Activated CD4-positive, CD25-positive, alpha-beta regulatory T cell treated with anti-CD3 and anti-CD28 coated beads, Interleukin-2, amount 50 U/mL, for 16 hours (primary cell): ENCODE measurements at regions not wholly inside any gene's neighbourhood (a gene's known extent, or its start where the extent isn't known, plus 50 kb on each side); places are given as distances from the start of the nearest gene placed in this dataset.
"Not testable (repeated sequence)": the region's sequence is repeated elsewhere in the genome, so short reads cannot be mapped to it uniquely, and the experiment has no call there.

Experiments used
- DNase-seq: peaks from one replicate; pipeline ENCODE4 v3.0.0-alpha.2; 2020; ENCODE audit warnings: low read depth, low spot score

GRCh38 chr20:41726727-41727126 lies 108.5 kb upstream of the CHD6 start:
- DNase-seq, result no peak

- DNase-seq, result no peak
Measured at GRCh38 chr20:41719151-41719550, 101.0 kb upstream of the CHD6 start.

DNA sequence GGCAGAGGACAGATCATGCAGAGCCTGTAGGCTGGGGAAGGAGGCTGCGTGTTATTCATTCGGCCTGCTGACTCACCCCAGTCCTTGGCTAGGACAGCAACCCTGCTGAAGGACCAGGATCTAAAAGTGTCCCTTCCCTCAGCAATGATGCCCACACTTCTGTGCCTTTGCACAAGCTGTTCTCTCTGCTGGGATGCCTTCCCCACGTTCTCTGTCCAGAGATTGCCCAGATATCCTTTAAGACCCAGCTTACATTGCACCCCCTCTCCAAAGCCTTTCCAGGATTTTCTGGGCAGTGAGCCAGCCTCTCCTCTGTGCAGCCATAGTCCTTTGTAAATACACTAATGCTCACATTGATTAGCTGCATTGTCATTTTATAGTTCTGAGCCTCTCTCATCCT lies 99.3 kb upstream of the CHD6 start:
- DNase-seq, result no peak

- DNase-seq, result no peak
Measured at GRCh38 chr20:41716911-41717310, 98.7 kb upstream of the CHD6 start.

DNA sequence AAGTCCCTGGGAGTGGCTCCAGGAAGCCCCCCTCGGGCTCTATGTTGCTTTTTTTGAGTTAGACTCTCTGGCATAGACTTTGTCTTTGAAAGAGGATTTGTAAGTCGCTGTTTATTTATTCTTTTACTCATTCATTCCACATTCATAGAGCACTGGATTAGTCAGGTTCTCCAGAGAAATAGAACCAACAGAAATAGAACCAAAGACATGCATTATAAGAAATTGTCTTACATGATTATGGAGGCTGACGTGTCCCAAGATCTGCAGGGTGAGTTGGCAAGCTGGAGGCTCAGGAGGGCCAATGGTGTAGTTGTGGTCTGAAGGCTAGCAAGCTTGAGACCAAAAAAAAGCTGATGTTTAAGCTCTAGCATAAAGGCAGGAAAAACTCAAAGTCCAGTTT lies 98.3 kb upstream of the CHD6 start:
- DNase-seq, result no peak

- no peak for DNase-seq
Measured at GRCh38 chr20:41715526-41715925, 97.3 kb upstream of the CHD6 start.

DNA sequence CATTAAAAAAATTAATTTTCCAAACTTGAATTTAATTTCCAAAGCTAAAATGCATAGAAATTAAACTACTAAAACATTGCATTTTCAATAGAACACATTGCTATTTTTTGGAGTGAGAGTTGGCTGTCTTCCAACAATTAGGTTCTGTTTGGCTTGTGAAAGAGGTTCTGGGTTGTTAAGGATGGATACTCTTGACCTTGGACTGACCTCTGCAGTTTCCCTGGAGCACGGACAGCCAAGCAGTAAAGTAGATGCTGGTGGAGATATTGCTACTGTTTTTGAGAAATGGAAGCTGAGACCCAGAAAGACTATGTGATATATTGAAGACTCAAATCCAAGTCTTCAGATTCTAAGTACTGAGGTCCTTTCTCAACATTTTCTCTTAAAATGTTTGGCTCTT lies 95.9 kb upstream of the CHD6 start:
- DNase-seq, result no peak

DNA sequence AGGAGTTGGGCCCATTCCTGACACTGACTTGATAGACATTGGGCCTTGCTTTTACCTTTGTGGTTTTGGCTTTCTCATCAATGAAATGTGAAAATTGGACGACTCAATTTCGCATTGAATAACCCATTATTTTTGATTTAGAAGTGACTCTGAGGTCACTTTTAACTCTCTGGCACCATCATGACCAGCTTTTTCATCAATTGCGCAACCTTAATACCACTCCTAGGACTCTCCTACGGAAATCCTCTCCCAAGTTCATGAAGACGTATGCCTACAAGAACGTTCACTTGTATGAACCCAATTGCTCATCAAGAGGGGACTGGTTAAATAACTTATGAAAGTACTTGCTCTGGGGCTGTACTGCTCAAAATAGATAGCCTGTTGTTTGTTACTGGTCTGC lies 86.7 kb upstream of the CHD6 start:
- DNase-seq, result no peak

DNA sequence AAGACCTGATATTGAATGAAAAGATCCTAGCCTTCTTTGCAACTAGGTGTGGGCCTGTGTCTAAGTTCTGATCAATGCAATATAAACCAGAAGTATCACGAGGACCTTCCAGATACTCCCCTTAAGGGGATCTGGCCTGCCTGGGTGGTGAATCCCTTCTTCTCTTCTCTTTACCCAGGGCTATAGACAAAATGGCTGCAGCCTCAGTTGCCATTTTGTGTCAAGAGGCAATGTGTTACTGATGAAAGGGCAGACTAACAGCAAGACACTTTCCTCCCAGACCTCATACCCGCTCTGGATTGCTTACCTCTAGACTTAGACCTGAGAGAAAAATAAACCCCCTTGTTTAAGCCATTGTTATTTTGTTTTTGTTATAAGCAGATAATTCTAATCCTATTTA lies 84.5 kb upstream of the CHD6 start:
- no peak for DNase-seq

DNA sequence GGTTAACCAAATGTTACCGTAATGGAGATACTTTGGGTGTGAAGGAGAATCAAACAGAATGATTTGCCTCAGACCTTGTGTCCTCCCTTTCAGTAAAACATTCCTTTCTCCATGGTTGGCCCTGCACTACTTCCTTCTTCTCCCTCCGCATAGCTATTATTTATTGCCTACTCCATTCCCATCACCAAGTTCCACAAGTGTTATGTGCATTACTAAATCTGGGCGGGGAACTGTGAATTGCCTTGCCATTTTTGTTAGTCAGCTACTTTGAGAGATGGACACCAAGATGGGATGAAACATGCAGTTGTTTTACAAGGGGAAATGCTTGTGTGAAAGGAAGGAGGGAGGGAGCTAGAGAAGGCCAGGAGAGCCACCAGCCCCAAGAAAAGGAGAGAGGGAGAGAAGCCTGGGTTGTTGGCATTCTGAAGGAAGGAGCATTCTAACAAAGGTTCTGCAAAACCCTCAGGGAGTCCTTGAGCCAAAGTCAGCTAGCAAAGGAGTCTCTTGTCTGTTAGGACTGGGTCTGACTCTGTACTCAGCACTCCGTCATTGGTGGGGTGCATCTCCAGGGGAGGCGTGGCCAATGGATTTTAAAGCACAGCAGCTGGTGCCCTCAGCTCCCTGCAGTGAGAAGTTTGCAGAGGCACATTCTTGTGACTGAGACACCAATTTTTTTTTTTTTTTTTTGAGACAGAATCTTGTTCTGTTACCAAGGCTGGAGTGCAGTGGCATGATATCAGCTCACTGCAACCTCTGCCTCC lies 83.6 kb upstream of the CHD6 start:
- DNase-seq, result no peak

DNA sequence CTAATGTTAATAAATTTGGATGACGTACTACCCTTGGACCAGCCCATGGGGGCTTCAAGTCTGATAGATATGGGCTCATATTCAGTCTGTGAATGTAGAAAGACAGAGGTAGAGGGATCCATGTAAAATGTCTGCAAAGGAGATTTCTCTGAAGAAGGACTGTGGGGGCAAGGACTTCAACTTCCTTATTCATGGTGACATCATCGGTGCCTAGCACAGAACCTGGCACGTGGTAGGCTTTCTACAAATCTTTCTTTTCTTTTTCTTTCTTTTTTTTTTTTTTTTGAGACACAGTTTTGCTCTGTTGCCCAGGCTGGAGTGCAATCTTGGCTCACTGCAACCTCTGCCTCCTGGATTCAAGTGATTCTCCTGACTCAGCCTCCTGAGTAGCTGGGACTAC lies 81.5 kb upstream of the CHD6 start:
- not testable (repeated sequence) for DNase-seq

- no peak for DNase-seq
Measured at GRCh38 chr20:41697861-41698559, 79.8 kb upstream of the CHD6 start.

DNA sequence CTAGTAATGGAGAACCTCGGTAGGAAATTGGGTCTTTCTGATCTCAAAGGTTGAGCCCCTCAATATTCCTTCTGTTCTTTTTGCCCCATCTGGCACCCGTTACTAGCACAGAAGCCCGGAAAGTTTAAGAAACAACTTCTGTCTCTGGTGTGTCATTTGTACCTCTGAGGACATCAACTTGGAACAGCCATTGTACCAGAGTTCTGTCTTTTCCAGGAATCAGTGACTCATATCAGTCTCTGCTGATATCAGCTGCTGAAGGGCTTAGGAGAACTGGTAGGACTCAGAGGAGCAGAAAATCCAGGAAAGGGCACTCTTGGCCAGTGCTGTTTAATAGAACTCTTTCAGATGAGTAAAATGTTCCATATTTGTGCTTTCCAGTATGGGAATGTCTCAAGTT lies 78.3 kb upstream of the CHD6 start:
- DNase-seq, result no peak

DNA sequence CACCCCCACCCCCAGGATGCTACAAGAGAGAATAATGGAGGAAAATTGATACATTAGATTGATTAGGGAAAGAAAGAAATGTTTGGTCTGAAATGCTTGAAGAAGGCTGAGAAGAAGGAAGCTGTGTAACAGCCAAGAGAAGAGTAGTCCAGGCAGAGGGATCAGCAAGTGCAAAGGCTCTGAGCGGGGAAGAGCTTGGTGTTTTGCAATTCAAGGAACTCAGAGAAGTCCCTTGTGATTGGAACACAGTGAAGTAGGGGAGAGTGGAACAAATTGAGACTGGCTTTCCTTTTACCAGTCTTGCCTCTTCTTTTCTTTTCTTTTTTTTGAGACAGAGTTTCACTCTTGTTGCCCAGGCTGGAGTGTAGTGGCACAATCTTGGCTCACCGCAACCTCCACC lies 76.6 kb upstream of the CHD6 start:
- no peak for DNase-seq

DNA sequence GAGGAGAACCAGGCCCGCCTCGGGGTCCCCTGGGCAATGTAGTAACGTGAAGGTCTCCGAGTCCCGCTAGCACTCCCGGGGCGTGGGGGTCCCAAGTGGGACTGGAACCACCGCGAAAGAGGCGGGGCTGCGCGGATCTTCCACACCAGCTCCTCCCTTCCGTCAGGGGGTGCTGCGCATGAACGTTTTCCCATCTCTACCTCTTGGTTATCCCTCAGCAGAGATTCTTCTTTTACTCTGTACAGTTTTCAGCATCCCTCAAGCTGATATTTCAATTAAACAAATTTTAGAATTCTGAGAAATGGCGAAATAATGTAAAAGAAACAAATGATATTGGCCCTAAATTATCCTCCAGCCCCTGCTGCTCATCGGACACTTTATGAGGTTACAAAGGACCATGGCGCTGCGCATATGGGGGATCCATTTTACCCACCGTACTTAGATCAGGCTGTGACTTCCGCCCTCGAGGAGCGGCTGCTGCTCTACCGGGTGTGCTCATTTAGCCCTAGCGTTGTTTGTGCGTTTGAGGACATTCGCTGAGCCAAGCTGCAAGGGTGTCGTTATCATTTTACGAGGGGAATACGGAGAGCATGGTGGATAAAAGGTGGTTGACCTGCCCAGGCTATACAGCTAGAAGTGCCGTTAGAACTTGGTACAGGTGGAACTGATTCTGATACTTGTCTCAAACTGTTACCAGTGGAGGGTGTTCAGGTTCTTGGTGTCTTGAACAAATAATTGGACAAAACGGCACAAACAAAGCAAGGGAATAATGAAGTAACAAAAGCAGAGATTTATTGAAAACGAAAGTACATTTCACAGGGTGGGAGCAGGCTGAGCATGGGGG lies 75.2 kb upstream of the CHD6 start:
- peak; percentile 60 for DNase-seq

DNA sequence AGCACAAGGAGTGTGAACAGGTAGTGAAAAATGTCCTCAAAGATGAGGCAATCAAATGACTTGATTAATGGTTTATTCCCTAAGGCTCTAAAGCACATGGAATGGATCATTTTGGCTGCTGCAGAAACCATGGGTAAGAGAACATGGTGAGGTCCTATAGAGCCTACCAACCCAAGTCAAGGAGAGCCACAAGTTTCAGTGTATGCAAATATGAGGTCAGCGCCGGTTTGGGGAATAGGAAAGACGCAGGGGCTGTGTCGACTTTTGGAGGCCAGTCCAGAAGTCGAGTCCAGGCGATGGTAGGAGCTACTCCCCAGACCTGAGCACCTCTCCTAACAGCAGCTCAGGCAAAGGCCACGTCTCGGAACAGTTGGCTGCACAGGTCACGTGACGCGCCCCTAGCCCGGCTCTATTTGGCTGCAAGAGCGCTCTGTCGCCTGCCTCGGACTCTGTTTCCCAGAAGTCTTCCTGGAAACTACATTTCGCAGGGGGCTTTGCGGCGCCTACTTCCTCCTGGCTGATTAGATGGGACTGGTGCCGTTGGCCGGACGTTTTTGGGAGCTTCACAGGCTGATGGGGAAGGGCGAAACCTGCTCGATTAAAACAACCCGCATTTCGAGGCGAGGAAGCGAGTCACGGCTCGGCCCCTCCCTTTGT lies 74.4 kb upstream of the CHD6 start:
- DNase-seq, result peak; percentile 41

GRCh38 chr20:41691443-41691842 lies 73.3 kb upstream of the CHD6 start:
- no peak for DNase-seq

DNA sequence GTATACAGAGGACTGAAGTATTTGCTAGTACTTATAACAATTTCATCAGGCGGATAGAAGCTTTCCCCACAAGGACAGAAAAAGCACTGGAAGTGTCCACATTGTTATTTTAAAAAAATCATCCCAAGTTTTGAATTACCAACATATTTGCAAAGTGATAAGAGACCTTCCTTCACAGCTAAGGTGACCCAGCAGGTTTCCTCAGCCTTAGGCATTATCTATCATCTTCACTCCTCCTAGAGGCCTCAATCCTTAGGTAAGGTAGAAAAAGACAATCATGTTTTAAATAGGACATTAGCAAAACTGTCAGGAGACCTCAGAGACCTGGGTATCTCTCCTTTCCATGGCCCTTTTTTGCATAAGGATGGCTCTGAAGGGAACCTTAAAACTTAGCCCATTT lies 72.5 kb upstream of the CHD6 start:
- DNase-seq, result no peak

- no peak for DNase-seq
Measured at GRCh38 chr20:41686961-41687360, 68.8 kb upstream of the CHD6 start.

GRCh38 chr20:41685145-41685544 lies 67.0 kb upstream of the CHD6 start:
- not testable (repeated sequence) for DNase-seq

GRCh38 chr20:41678799-41679198 lies 60.6 kb upstream of the CHD6 start:
- DNase-seq, result no peak

DNA sequence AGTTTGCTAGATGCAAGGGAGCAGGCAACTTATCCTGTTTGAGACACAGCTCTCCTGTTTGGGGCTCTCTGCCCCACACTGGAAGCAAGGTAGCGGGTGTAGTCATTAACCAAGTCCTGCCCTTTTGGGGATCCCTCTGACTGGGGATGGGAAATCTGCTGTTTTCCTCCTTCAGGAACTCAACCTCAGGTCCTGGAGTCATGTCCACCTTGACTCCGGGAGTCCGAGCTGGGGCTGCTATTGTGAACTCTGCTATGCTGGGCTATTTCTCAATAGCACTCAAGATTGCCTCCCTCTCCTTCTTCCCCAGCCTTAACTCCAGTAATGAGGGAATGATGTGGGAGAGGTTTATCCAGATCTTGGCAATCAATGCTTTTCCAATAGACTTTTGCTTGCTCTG lies 54.1 kb upstream of the CHD6 start:
- DNase-seq, result no peak
